Activated naive CD4-positive, alpha-beta T cell treated with anti-CD3 and anti-CD28 coated beads, Interleukin-2, amount 50 U/mL, for 72 hours (primary cell): ENCODE measurements at regions not wholly inside any gene's neighbourhood (a gene's known extent, or its start where the extent isn't known, plus 50 kb on each side); places are given as distances from the start of the nearest gene placed in this dataset.
"Not testable (repeated sequence)": the region's sequence is repeated elsewhere in the genome, so short reads cannot be mapped to it uniquely, and the experiment has no call there.

Source experiments
- ATAC-seq, 2 donors: fragments of 150-1000 bp; cut with Tn5 transposase; 2 replicates each; pipeline ENCODE4 v1.10.0; 2021; ENCODE audit warnings: mild to moderate bottlenecking in 2 of 2, moderate library complexity in 2 of 2
- DNase-seq, 2 donors: peaks; one replicate each; pipeline ENCODE4 v3.0.0; 2021 to 2022; ENCODE audit warnings: low spot score in 2 of 2
- H3K27ac Mint-ChIP-seq, 2 donors: one replicate each; pipeline ENCODE4 v1.8.0; 2022; ENCODE audit warnings: mild to moderate bottlenecking in 2 of 2, mixed read lengths in 2 of 2
- H3K36me3 Mint-ChIP-seq, 2 donors: one replicate each; pipeline ENCODE4 v1.8.0; 2022; ENCODE audit warnings: mixed read lengths in 2 of 2
- H3K9me3 Mint-ChIP-seq, 2 donors: one replicate each; pipeline ENCODE4 v1.8.0; 2022; ENCODE audit warnings: mixed read lengths in 2 of 2

GRCh38 chr10:35872671-35873070 is 230.6 kb upstream of the FZD8 start:
- no peak for DNase-seq

GRCh38 chr10:35870665-35871310 is 228.7 kb upstream of the FZD8 start:
- Mint-ChIP-seq H3K36me3 (no peaks in the 10 kb centered on the region), H3K9me3 (peaks cover 0 to 3% of the 10 kb centered on the region in 2 donors), H3K27ac (no peak overlapping the region)
- DNase-seq (no peak), ATAC-seq (no peak)

More at GRCh38 chr10:35872671-35873070, 230.6 kb upstream of the FZD8 start:
- ATAC-seq = no peak
- H3K36me3 Mint-ChIP-seq = no peaks in the 10 kb centered on the region
- H3K27ac Mint-ChIP-seq = no peak overlapping the region
- peaks cover 0 to 7% of the 10 kb centered on the region in 2 donors for H3K9me3 Mint-ChIP-seq

GRCh38 chr10:35858676-35859283 is 216.7 kb upstream of the FZD8 start:
- not testable (repeated sequence) for DNase-seq, H3K36me3 Mint-ChIP-seq, H3K9me3 Mint-ChIP-seq, ATAC-seq, H3K27ac Mint-ChIP-seq

GRCh38 chr10:35857860-35858259 is 215.8 kb upstream of the FZD8 start:
- peaks cover 0 to 5% of the 10 kb centered on the region in 2 donors for H3K36me3 Mint-ChIP-seq
- DNase-seq (no peak), ATAC-seq (no peak)
- no peak overlapping the region for H3K27ac Mint-ChIP-seq
- H3K9me3 Mint-ChIP-seq = peaks cover 0 to 6% of the 10 kb centered on the region in 2 donors

- ATAC-seq (no peak), DNase-seq (no peak)
- no peak overlapping the region for H3K27ac Mint-ChIP-seq
- peaks cover 5 to 6% of the 10 kb centered on the region in 2 donors for H3K9me3 Mint-ChIP-seq
- H3K36me3 Mint-ChIP-seq = peaks cover 0 to 5% of the 10 kb centered on the region in 2 donors
Observed at GRCh38 chr10:35855155-35855947, 213.3 kb upstream of the FZD8 start.

GRCh38 chr10:35854661-35855060 is 212.6 kb upstream of the FZD8 start:
- Mint-ChIP-seq H3K36me3 (peaks cover 0 to 5% of the 10 kb centered on the region in 2 donors), H3K27ac (no peak overlapping the region), H3K9me3 (peaks cover 5 to 6% of the 10 kb centered on the region in 2 donors)
- ATAC-seq = no peak
- no peak for DNase-seq

GRCh38 chr10:35852721-35853120 is 210.6 kb upstream of the FZD8 start:
- no peak for ATAC-seq
- no peak overlapping the region for H3K27ac Mint-ChIP-seq
- no peaks in the 10 kb centered on the region for H3K36me3 Mint-ChIP-seq
- no peak for DNase-seq
- H3K9me3 Mint-ChIP-seq = peaks cover 0 to 5% of the 10 kb centered on the region in 2 donors

- H3K27ac Mint-ChIP-seq = no peak overlapping the region
- peaks cover 0 to 5% of the 10 kb centered on the region in 2 donors for H3K9me3 Mint-ChIP-seq
- no peak for ATAC-seq
- DNase-seq = no peak
- no peaks in the 10 kb centered on the region for H3K36me3 Mint-ChIP-seq
Observed at GRCh38 chr10:35848412-35848811, 206.3 kb upstream of the FZD8 start.

- Mint-ChIP-seq H3K27ac (no peak overlapping the region), H3K9me3 (peaks cover 4% of the 10 kb centered on the region in 2 donors)
- no peak for ATAC-seq
Observed at GRCh38 chr10:35844686-35845085, 202.6 kb upstream of the FZD8 start.

GRCh38 chr10:35843524-35844181 is 201.6 kb upstream of the FZD8 start:
- H3K36me3 Mint-ChIP-seq = no peaks in the 10 kb centered on the region
- no peak overlapping the region for H3K27ac Mint-ChIP-seq
- H3K9me3 Mint-ChIP-seq = peaks cover 7 to 9% of the 10 kb centered on the region in 2 donors
- no peak for ATAC-seq
- DNase-seq = no peak

More at GRCh38 chr10:35844686-35845085, 202.6 kb upstream of the FZD8 start:
- DNase-seq = no peak
- no peaks in the 10 kb centered on the region for H3K36me3 Mint-ChIP-seq

- ATAC-seq (no peak), DNase-seq (no peak)
- no peak overlapping the region for H3K27ac Mint-ChIP-seq
- H3K36me3 Mint-ChIP-seq = no peaks in the 10 kb centered on the region
- peaks cover 7 to 9% of the 10 kb centered on the region in 2 donors for H3K9me3 Mint-ChIP-seq
Observed at GRCh38 chr10:35838054-35838453, 196.0 kb upstream of the FZD8 start.

GRCh38 chr10:35835545-35835944 is 193.4 kb upstream of the FZD8 start:
- DNase-seq (no peak), ATAC-seq (no peak)
- H3K36me3 Mint-ChIP-seq = no peaks in the 10 kb centered on the region
- H3K27ac Mint-ChIP-seq = no peak overlapping the region
- H3K9me3 Mint-ChIP-seq = peaks cover 7 to 13% of the 10 kb centered on the region in 2 donors

GRCh38 chr10:35834877-35835494 is 192.9 kb upstream of the FZD8 start:
- ATAC-seq (no peak), DNase-seq (no peak)
- Mint-ChIP-seq H3K27ac (no peak overlapping the region), H3K9me3 (peaks cover 6 to 13% of the 10 kb centered on the region in 2 donors), H3K36me3 (no peaks in the 10 kb centered on the region)

- Mint-ChIP-seq H3K9me3 (peaks cover 4 to 8% of the 10 kb centered on the region in 2 donors), H3K36me3 (no peaks in the 10 kb centered on the region), H3K27ac (no peak overlapping the region)
- ATAC-seq (no peak), DNase-seq (no peak)
Observed at GRCh38 chr10:35827783-35828182, 185.7 kb upstream of the FZD8 start.

- DNase-seq (no peak), ATAC-seq (no peak)
- no peak overlapping the region for H3K27ac Mint-ChIP-seq
- H3K9me3 Mint-ChIP-seq = peaks cover 0 to 9% of the 10 kb centered on the region in 2 donors
- H3K36me3 Mint-ChIP-seq = no peaks in the 10 kb centered on the region
Observed at GRCh38 chr10:35824704-35825103, 182.6 kb upstream of the FZD8 start.

GRCh38 chr10:35822316-35822715 is 180.2 kb upstream of the FZD8 start:
- Mint-ChIP-seq H3K9me3 (peaks cover 4 to 6% of the 10 kb centered on the region in 2 donors), H3K27ac (no peak overlapping the region), H3K36me3 (no peaks in the 10 kb centered on the region)
- ATAC-seq = no peak
- no peak for DNase-seq
